ENCODE measurements at regions not wholly inside any gene's neighbourhood (a gene's known extent, or its start where the extent isn't known, plus 50 kb on each side); places are given as distances from the start of the nearest gene placed in this dataset.

DNA sequence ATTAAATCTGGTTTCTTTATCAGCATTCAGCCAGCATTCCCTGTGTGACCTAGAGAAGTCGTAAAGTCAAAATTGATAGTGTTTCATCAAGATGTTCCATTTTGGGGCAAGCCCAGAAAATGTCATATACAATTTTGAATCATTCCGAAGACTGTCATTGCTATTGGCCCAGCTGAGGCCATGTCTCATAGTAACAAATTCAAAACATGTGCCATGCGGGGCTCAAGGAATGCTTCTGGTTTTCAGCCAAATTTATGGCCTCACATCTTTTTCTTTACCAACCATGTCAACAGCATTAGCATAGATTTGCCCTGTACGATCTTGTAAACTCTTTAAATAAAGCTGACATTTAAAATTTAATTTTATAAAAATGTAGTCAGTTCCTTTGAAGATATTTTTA lies 314.7 kb downstream of the PAX1 start:
- no peak for DNase-seq (ENCODE audit: low spot score)
- no peaks in the 10 kb centered on the region for H3K9me3 ChIP-seq (ENCODE audit: control insufficient read depth in 4 of 4, low read length in 3 of 4)
- no peak for TF ChIP-seq RAD21 (IDR thresholded peaks at IDR 0.05)
- TF ChIP-seq JUND (IDR thresholded peaks at IDR 0.05): no peak
- TF ChIP-seq GABPA (IDR thresholded peaks at IDR 0.05 in 1 of 2, conservative IDR thresholded peaks at IDR 0.05 in 1 of 2): no peak
- no peak for TF ChIP-seq RXRA (IDR thresholded peaks at IDR 0.05)
- TF ChIP-seq CTCF (IDR thresholded peaks at IDR 0.05; ENCODE audit: low read depth, low read length, missing input control): no peak
- TF ChIP-seq ATF3 (IDR thresholded peaks at IDR 0.05): no peak
- no peak for TF ChIP-seq NR2F2 (IDR thresholded peaks at IDR 0.05)
- TF ChIP-seq YY1 (IDR thresholded peaks at IDR 0.05): no peak
- TF ChIP-seq, protein P1, sequence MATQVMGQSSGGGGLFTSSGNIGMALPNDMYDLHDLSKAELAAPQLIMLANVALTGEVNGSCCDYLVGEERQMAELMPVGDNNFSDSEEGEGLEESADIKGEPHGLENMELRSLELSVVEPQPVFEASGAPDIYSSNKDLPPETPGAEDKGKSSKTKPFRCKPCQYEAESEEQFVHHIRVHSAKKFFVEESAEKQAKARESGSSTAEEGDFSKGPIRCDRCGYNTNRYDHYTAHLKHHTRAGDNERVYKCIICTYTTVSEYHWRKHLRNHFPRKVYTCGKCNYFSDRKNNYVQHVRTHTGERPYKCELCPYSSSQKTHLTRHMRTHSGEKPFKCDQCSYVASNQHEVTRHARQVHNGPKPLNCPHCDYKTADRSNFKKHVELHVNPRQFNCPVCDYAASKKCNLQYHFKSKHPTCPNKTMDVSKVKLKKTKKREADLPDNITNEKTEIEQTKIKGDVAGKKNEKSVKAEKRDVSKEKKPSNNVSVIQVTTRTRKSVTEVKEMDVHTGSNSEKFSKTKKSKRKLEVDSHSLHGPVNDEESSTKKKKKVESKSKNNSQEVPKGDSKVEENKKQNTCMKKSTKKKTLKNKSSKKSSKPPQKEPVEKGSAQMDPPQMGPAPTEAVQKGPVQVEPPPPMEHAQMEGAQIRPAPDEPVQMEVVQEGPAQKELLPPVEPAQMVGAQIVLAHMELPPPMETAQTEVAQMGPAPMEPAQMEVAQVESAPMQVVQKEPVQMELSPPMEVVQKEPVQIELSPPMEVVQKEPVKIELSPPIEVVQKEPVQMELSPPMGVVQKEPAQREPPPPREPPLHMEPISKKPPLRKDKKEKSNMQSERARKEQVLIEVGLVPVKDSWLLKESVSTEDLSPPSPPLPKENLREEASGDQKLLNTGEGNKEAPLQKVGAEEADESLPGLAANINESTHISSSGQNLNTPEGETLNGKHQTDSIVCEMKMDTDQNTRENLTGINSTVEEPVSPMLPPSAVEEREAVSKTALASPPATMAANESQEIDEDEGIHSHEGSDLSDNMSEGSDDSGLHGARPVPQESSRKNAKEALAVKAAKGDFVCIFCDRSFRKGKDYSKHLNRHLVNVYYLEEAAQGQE (IDR thresholded peaks at IDR 0.05): no peak
- H3K4me3 ChIP-seq (ENCODE audit: low read depth in 1 of 3, low read length in 3 of 3): no peak overlapping the region
- H3K9ac ChIP-seq (ENCODE audit: low read depth in 1 of 2, low read length in 2 of 2): no peak overlapping the region
- no peaks in the 10 kb centered on the region for H3K27me3 ChIP-seq (ENCODE audit: control insufficient read depth in 4 of 4, insufficient read depth in 4 of 4, low read length in 3 of 4)
- 89% methylated on average over 4 of the region's 4 CpGs for WGBS
- no peaks in the 10 kb centered on the region for H3K4me1 ChIP-seq (ENCODE audit: control insufficient read depth in 4 of 4, insufficient read depth in 4 of 4, low read length in 3 of 4)
- H3K36me3 ChIP-seq (ENCODE audit: control insufficient read depth in 4 of 4, insufficient read depth in 3 of 4, low read depth in 1 of 4, low read length in 3 of 4): no peaks in the 10 kb centered on the region
- no peak overlapping the region for H3K27ac ChIP-seq (ENCODE audit: low read depth in 1 of 2, low read length in 2 of 2)

- H3K4me3 ChIP-seq (ENCODE audit: low read depth in 1 of 3, low read length in 3 of 3): no peak overlapping the region
- no peak for DNase-seq (ENCODE audit: low spot score)
- H3K27me3 ChIP-seq (ENCODE audit: control insufficient read depth in 4 of 4, insufficient read depth in 4 of 4, low read length in 3 of 4): no peaks in the 10 kb centered on the region
- 85% methylated on average over 3 of the region's 3 CpGs for WGBS
- H3K27ac ChIP-seq (ENCODE audit: low read depth in 1 of 2, low read length in 2 of 2): no peak overlapping the region
- no peak overlapping the region for H3K9ac ChIP-seq (ENCODE audit: low read depth in 1 of 2, low read length in 2 of 2)
- no peaks in the 10 kb centered on the region for H3K4me1 ChIP-seq (ENCODE audit: control insufficient read depth in 4 of 4, insufficient read depth in 4 of 4, low read length in 3 of 4)
- TF ChIP-seq CTCF (IDR thresholded peaks at IDR 0.05; ENCODE audit: low read depth, low read length, missing input control) (no peak), FOXA1 (IDR thresholded peaks at IDR 0.05) (no peak), TAF1 (conservative IDR thresholded peaks at IDR 0.05) (no peak), GABPA (IDR thresholded peaks at IDR 0.05 in 1 of 2, conservative IDR thresholded peaks at IDR 0.05 in 1 of 2) (no peak), HNF4A (conservative IDR thresholded peaks at IDR 0.05) (no peak)
- no peaks in the 10 kb centered on the region for H3K9me3 ChIP-seq (ENCODE audit: control insufficient read depth in 4 of 4, low read length in 3 of 4)
- H3K36me3 ChIP-seq (ENCODE audit: control insufficient read depth in 4 of 4, insufficient read depth in 3 of 4, low read depth in 1 of 4, low read length in 3 of 4): no peaks in the 10 kb centered on the region
These were observed 303.0 kb downstream of the PAX1 start for GRCh38 chr20:22008456-22008855.

All from liver (tissue), 8 donors.